Astrocyte (in vitro differentiated cells and primary cell): ENCODE measurements at regions not wholly inside any gene's neighbourhood (a gene's known extent, or its start where the extent isn't known, plus 50 kb on each side); places are given as distances from the start of the nearest gene placed in this dataset.

ENCODE experiments used
- DNase-seq: peaks from one replicate; pipeline ENCODE4 v3.0.0-alpha.2; 2010; ENCODE audit warnings: low read depth
- FAIRE-seq: peaks from 2 replicates; lab custom pipeline; 2011; peaks lifted over from hg19 to GRCh38; lab: Jason Lieb, UNC
- H2AFZ ChIP-seq: 2 replicates; pipeline ENCODE4 v1.6.0; 2012; ENCODE audit warnings: low read depth, low read length, inconsistent platforms
- H3K27ac ChIP-seq: 2 replicates; pipeline ENCODE4 v1.5.1; 2011; ENCODE audit warnings: low read depth, low read length, inconsistent platforms
- H3K27me3 ChIP-seq: 2 replicates; pipeline ENCODE4 v1.6.0; 2011; ENCODE audit warnings: low read length, inconsistent platforms; ENCODE audit not compliant: insufficient read depth
- H3K36me3 ChIP-seq: 2 replicates; pipeline ENCODE4 v1.5.1; 2011; ENCODE audit warnings: low read length, inconsistent platforms; ENCODE audit not compliant: insufficient read depth
- H3K4me1 ChIP-seq: 2 replicates; pipeline ENCODE4 v1.5.1; 2011; ENCODE audit warnings: low read length, inconsistent platforms; ENCODE audit not compliant: insufficient read depth
- H3K4me2 ChIP-seq: 2 replicates; pipeline ENCODE4 v1.6.0; 2012; ENCODE audit warnings: low read length, inconsistent platforms
- H3K4me3 ChIP-seq: 2 replicates; pipeline ENCODE4 v1.5.1; 2011; ENCODE audit warnings: low read depth, mild to moderate bottlenecking, low read length, inconsistent platforms; ENCODE audit not compliant: insufficient read depth
- H3K79me2 ChIP-seq: 2 replicates; pipeline ENCODE4 v1.6.0; 2012; ENCODE audit warnings: mild to moderate bottlenecking, low read length, inconsistent platforms; ENCODE audit not compliant: insufficient read depth
- H3K9ac ChIP-seq: 2 replicates; pipeline ENCODE4 v1.6.0; 2012; ENCODE audit warnings: mild to moderate bottlenecking, low read length, inconsistent platforms
- H3K9me3 ChIP-seq: 2 replicates; pipeline ENCODE4 v1.5.1; 2012; ENCODE audit warnings: low read depth, mild to moderate bottlenecking, low read length, inconsistent platforms; ENCODE audit not compliant: insufficient read depth
- H4K20me1 ChIP-seq: 2 replicates; pipeline ENCODE4 v1.6.0; 2012; ENCODE audit warnings: low read length, inconsistent platforms; ENCODE audit not compliant: insufficient read depth
- H3K27ac Mint-ChIP-seq: one replicate; pipeline ENCODE4 v1.8.0; 2021; ENCODE audit warnings: mild to moderate bottlenecking, mixed read lengths; ENCODE audit not compliant: unreplicated experiment
- H3K27me3 Mint-ChIP-seq: one replicate; pipeline ENCODE4 v1.8.0; 2021; ENCODE audit warnings: low read depth, mixed read lengths; ENCODE audit not compliant: unreplicated experiment
- H3K36me3 Mint-ChIP-seq: one replicate; pipeline ENCODE4 v1.8.0; 2021; ENCODE audit warnings: low read depth, mixed read lengths; ENCODE audit not compliant: unreplicated experiment
- H3K4me1 Mint-ChIP-seq: one replicate; pipeline ENCODE4 v1.8.0; 2021; ENCODE audit warnings: low read depth, mixed read lengths; ENCODE audit not compliant: unreplicated experiment
- H3K4me3 Mint-ChIP-seq: one replicate; pipeline ENCODE4 v1.8.0; 2021; ENCODE audit warnings: mild to moderate bottlenecking, moderate library complexity, mixed read lengths; ENCODE audit not compliant: unreplicated experiment
- H3K9me3 Mint-ChIP-seq: one replicate; pipeline ENCODE4 v1.8.0; 2021; ENCODE audit warnings: mild to moderate bottlenecking, mixed read lengths; ENCODE audit not compliant: unreplicated experiment
- EZH2 ChIP-seq: IDR thresholded peaks from 2 replicates; pipeline ENCODE4 v1.6.1; 2012; ENCODE audit warnings: mild to moderate bottlenecking, low read length, inconsistent platforms; ENCODE audit not compliant: insufficient read depth
- TF ChIP-seq, protein P1 (sequence below): IDR thresholded peaks from 2 replicates; pipeline ENCODE4 v1.5.1; 2011; ENCODE audit warnings: low read depth, mild to moderate bottlenecking, inconsistent platforms, low read length, moderate library complexity; ENCODE audit not compliant: insufficient read depth

DNA sequence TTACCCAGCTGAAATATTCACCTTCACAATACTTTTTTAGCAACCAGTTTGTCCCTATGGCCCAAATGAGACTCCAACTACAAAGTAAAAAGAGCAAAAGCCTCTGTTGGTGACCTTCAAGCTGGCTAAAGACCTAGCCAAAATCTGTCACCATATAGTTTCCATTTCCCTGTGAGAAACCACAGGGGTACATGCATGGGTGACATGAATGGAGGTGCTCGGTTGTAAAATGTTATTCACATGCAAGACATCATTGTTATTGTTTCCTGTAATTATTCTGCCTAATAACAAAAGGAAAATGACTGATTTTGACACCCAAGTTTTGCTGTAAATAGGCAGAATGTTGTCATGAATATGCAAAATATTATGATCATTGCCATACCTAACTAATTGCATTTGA lies 285.3 kb downstream of the ZNF608 start:
- no peaks in the 10 kb centered on the region for H3K27me3 Mint-ChIP-seq
- peaks cover 4% of the 10 kb centered on the region for H3K36me3 Mint-ChIP-seq
- peaks cover 11% of the 10 kb centered on the region for H3K9me3 ChIP-seq
- H3K4me2 ChIP-seq = no peak overlapping the region
- H3K79me2 ChIP-seq = no peaks in the 10 kb centered on the region
- H3K4me1 ChIP-seq = no peaks in the 10 kb centered on the region
- peaks cover 39% of the 10 kb centered on the region for H3K9me3 Mint-ChIP-seq
- no peak overlapping the region for H3K27ac Mint-ChIP-seq
- no peak overlapping the region for H3K4me3 ChIP-seq
- DNase-seq (no peak), FAIRE-seq (no peak)
- no peak overlapping the region for H2AFZ ChIP-seq
- no peak overlapping the region for H3K9ac ChIP-seq
- H3K27me3 ChIP-seq = no peaks in the 10 kb centered on the region
- no peaks in the 10 kb centered on the region for H3K36me3 ChIP-seq
- H3K4me3 Mint-ChIP-seq = no peak overlapping the region
- H4K20me1 ChIP-seq = no peaks in the 10 kb centered on the region
- no peak overlapping the region for H3K27ac ChIP-seq
- no peak for TF ChIP-seq EZH2
- TF ChIP-seq, protein P1, sequence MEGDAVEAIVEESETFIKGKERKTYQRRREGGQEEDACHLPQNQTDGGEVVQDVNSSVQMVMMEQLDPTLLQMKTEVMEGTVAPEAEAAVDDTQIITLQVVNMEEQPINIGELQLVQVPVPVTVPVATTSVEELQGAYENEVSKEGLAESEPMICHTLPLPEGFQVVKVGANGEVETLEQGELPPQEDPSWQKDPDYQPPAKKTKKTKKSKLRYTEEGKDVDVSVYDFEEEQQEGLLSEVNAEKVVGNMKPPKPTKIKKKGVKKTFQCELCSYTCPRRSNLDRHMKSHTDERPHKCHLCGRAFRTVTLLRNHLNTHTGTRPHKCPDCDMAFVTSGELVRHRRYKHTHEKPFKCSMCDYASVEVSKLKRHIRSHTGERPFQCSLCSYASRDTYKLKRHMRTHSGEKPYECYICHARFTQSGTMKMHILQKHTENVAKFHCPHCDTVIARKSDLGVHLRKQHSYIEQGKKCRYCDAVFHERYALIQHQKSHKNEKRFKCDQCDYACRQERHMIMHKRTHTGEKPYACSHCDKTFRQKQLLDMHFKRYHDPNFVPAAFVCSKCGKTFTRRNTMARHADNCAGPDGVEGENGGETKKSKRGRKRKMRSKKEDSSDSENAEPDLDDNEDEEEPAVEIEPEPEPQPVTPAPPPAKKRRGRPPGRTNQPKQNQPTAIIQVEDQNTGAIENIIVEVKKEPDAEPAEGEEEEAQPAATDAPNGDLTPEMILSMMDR = no peak
- peaks cover 1% of the 10 kb centered on the region for H3K4me1 Mint-ChIP-seq

DNA sequence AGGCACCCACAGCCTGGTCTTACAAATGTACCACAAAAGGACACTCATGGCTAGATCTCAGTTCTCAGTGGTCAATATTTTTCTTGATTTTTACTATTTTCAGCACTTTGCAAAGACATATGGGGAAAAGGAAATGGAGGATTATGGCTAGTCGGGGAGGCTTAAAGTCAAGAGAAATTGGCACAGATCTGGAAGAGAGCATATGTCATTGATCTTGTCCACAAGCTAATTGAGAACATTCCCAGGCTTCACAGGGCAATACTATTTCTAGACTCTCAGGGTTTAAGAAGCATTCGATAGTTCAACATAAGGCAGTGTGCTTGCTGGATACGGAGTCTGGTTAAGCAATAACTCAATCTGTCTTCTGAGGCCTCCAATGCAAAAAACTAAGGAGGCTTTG lies 285.8 kb downstream of the ZNF608 start:
- peaks cover 40% of the 10 kb centered on the region for H3K9me3 Mint-ChIP-seq
- H3K4me2 ChIP-seq = no peak overlapping the region

DNA sequence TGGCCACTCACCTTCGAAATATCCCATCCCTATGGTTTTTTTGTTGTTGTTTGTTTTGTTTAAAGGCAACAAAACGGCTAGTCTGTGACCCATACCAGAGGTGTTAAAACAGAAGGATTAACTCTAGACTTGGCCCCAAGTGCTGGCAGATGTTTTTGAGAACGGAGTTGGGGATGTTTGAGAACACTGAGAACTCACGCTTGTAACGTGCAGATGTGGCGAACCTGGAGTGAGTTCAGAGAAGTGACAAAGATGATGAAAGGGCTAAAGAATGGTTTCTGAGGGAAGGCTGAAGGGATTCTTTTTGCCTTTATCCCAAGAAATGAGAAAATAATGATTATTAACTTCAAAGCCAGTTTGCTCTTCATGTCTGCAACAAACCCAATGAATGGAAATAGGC lies 286.5 kb downstream of the ZNF608 start:
- H3K27ac ChIP-seq = no peak overlapping the region
- Mint-ChIP-seq H3K36me3 (peaks cover 4% of the 10 kb centered on the region), H3K27ac (no peak overlapping the region), H3K4me3 (no peak overlapping the region), H3K27me3 (no peaks in the 10 kb centered on the region), H3K9me3 (peaks cover 39% of the 10 kb centered on the region), H3K4me1 (peaks cover 1% of the 10 kb centered on the region)
- H4K20me1 ChIP-seq = no peaks in the 10 kb centered on the region
- H2AFZ ChIP-seq = no peak overlapping the region
- no peaks in the 10 kb centered on the region for H3K36me3 ChIP-seq
- peaks cover 11% of the 10 kb centered on the region for H3K9me3 ChIP-seq
- FAIRE-seq (no peak), DNase-seq (no peak)
- H3K4me3 ChIP-seq = no peak overlapping the region
- H3K4me2 ChIP-seq = no peak overlapping the region
- TF ChIP-seq EZH2 = no peak
- TF ChIP-seq, protein P1 = no peak
- no peaks in the 10 kb centered on the region for H3K27me3 ChIP-seq
- no peaks in the 10 kb centered on the region for H3K4me1 ChIP-seq
- no peaks in the 10 kb centered on the region for H3K79me2 ChIP-seq
- H3K9ac ChIP-seq = no peak overlapping the region

More for the DNA sequence above, 285.8 kb downstream of the ZNF608 start:
- TF ChIP-seq, protein P1 = no peak
- TF ChIP-seq EZH2 = no peak
- Mint-ChIP-seq H3K36me3 (peaks cover 4% of the 10 kb centered on the region), H3K27ac (no peak overlapping the region), H3K4me3 (no peak overlapping the region), H3K27me3 (no peaks in the 10 kb centered on the region), H3K4me1 (peaks cover 1% of the 10 kb centered on the region)
- Histone ChIP-seq H3K4me1 (no peaks in the 10 kb centered on the region), H3K27me3 (no peaks in the 10 kb centered on the region), H3K79me2 (no peaks in the 10 kb centered on the region), H3K36me3 (no peaks in the 10 kb centered on the region), H3K9ac (no peak overlapping the region), H3K4me3 (no peak overlapping the region), H2AFZ (no peak overlapping the region), H3K27ac (no peak overlapping the region), H4K20me1 (no peaks in the 10 kb centered on the region), H3K9me3 (peaks cover 11% of the 10 kb centered on the region)
- DNase-seq = no peak
- FAIRE-seq = no peak
